ENCODE measurements at regions not wholly inside any gene's neighbourhood (a gene's known extent, or its start where the extent isn't known, plus 50 kb on each side); places are given as distances from the start of the nearest gene placed in this dataset.

DNA sequence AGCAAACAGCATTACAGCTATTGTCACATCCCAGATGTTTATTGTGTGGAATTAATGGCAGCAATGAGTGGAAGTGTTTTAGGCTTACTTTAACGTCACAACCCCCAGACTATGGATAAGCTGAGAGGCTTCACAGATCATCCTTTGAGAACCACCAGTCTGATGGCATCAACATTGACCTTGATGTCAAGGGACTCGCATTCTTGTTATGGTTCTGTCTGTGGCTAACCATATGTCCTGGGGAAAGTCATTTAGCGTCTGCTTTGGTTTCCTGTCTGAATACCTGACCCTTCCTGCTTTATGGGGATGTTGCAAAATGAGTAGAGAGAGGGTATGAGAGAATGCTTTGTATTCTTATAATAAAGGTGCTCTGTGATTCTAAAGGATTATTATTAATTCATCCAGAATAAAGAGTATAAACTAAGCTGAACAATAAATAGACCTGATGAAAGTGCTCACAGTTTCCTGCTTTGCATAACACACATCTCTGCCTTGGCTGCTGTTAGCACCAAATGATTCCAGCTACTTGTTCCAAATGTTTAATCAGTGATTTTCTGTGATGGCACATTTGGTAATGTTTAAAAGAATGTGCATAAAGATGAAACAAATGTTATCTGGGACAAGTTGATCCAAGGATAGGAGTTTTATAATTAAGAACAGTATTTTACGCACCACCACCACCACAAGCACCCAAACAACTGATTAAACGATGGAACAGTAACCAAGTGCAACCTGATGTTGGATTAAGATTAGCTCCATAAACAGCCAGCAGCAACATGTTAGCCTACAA is 116.9 kb upstream of the LRIG3 start:
- no peak for DNase-seq

DNA sequence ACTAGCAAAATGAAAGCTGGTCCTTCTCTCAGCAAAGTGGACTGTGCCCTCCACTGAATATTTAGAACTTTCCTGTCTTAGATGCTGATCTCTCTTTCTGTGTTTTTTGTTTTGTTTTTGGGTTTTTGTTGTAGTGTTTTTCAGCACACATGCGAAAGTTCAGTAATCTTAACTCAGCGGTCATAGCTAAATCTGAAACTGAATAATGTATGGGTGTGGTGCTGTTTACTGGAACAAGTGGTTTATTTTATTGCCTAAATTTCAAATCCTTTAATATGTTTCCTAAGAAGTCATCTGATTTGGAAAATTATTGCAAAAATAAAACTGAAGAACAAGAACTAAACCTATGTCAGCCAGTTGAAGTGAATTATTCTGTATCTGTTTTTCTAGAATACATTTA is 116.0 kb upstream of the LRIG3 start:
- no peak for DNase-seq

DNA sequence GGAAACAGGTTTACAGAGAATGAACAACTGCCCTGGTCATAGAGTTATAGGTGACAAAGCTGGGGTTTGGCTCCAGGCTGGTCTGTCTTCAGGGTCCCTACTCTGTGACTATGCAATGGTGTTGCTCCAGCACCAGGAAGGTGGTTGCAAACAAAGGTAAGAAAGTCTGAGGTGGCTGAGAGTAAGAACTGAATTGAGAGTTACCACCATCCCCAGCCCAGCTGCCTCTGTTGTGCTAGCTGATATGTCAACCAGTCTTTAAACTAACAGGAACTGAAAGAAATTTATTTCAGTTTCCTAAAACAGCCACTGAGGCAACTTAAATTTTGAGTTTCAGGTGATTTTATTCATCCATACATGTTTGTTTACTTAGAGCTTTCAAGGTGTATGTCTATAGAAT is 111.0 kb upstream of the LRIG3 start:
- DNase-seq: no peak

DNA sequence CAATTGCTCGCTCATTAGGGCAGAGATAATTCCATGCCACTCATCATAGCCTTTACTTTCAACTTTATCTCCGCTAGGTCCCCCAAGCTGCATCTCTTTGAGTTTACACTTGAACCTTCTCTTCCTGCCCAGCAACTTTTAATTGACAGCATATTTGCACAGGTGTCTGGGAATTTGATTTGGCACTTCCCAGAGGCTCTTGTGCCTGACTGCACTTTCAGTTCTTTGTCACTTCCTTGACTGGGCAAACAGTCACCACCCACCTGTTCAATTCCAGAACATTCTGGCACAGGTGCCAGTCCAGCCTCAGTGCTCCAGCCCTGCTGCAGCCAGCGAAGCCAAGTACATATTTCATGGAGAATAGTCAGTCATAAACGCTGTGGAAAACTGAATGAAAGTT is 110.1 kb upstream of the LRIG3 start:
- no peak for DNase-seq

DNA sequence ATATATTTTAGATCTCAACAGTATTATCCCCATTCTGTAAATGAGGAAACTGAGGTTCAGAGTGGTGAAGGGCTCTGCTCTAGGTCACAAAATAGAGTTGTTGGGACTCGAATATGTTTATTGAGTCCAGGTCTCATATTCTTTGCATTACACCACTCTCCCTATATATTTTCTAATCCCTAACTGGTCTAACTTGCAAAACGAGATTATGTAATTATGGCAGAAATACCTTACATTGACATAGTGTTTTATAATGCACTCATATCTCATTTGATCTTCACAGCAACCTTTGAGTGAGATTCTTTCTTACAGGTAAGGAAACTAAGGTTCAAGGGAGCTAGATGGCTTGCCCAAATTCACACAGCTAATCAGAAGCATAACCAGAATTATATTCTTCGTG is 106.9 kb upstream of the LRIG3 start:
- no peak for DNase-seq

DNA sequence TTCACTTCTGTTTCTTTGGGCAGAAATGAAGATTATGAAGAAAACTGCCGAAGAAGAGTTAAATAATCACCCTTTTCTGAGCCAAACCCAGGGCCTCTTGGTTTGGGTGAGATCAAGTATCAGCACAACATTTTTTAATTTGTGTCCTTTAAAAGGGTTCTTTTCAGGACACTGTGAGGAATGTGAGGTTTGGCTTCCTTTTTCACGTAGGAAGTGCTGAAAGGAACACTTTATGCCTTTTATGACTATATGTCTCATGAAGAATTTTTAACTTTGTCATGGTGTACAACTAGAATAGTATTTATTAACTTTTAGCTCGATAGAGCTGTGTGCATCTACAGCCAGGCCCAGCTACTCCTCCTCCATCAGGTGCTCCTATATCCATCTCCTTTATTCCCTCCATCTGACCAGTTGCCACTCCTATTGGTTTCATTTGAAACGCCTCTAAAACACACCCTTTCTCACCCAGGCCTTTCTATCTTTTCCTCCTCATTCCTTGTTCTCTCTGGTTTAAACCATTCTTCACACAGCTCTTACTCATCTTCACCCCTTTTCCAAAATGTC is 103.6 kb upstream of the LRIG3 start:
- no peak for DNase-seq

DNA sequence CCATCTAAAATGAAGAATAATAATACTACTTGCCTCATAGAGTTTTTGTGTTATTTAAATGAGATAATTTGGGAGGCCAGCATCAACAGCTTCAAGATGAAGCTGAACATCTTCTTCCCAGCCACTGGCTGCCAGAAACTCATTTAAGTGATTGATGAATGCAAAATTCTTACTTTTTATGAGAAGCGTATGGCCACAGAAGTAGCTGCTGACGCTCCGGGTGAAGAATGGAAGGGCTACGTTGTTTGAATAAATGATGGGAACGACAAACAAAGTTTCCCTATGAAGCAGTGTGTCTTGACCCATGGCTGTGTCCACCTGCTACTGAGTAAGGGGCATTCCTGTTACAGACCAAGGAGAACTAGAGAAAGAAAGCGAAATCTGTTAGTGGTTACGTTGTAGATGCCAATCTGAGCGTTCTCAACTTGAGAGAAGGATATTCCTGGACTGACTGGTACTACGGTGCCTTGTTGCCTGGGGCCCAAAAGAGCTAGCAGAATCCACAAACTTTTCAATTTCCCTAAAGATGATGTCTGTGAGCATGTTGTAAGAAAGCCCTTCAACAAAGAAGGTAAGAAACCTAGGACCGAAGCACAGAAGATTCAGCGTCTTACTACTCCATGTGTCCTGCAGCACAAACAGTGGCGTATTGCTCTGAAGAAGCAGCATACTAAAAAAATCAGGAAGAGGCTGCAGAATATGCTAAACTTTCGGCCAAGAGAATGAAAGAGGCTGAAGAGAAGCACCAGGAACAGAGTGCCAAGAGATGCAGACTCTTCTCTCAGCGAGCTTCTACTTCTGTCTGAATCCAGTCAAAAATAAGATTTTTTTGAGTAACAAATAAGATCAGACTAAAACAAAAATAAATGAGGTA is 100.0 kb upstream of the LRIG3 start:
- no peak for DNase-seq

DNA sequence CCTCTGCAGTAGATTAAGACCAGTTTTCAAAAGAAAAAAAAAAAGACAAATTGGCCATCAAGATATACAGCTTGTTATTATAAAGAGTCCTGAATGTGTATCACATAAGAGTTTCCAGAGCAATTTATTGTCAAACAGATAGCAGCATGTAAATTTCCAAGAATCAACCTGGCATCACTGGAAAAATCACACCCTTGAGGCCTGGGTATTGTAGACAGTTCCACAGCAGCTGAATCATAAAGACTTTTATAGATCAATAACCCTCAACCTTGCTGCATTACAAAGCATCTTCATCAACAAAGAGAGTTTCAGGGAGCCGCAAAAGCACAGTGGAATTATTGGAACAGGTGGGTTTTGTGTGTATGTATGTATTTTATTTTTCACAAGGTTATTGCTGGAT is 94.6 kb upstream of the LRIG3 start:
- DNase-seq: no peak

DNA sequence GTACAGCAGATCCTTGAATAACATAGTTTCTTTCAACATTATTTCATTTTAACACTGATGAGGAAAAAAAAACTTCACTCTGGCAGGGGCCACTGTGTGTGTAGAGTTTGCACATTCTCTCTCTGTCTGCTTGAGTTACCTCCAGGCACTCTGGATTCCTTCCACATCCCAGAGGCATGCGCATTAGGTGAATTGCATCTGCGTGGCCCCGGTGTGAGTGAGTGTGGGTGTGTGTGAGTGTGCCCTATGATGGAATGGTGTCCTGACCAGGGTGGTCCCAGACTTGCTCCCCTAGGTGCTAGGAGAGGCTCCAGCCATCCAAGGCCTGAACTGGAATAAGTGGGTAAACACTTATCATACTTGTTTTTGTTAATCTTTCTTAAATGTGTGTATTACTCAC is 90.6 kb upstream of the LRIG3 start:
- no peak for DNase-seq

DNA sequence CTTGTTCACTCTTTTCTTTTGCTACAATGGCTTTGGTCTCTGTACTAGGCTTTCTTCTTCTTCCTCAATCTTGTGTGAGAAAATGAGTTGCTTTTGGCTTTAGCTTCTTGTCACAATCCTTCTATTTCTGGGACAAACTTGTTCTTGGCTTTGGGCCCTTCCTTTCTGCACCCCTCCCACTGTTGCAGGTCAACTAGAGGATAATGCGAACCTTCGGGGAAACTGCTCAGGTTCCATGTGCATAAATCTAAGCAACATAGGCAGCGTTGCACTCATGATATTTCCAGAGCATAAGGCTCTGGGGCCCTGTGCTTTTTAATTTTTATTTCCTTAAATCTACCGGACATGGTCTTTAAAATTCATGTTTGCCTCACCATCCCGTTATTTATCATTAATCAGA is 89.8 kb upstream of the LRIG3 start:
- DNase-seq: no peak

DNA sequence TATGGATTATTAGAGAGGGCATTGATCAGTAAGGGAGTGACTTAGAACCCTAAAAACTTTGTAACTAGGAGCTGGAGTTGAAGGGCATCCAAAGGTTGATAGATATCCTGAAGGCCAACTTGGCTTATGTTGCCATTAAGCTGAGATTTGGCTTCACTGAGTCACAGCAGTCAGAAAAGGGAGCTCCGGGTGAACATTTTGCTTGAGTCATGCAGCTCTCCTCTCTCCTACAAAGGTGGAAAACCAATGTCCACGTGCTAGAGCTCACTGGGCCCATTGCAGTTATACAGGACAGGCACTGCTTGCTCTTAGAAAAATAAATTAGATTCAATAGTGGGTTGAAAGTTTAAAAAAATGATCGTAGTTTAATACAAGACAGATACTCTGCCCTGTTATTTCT is 87.3 kb upstream of the LRIG3 start:
- DNase-seq: no peak

DNA sequence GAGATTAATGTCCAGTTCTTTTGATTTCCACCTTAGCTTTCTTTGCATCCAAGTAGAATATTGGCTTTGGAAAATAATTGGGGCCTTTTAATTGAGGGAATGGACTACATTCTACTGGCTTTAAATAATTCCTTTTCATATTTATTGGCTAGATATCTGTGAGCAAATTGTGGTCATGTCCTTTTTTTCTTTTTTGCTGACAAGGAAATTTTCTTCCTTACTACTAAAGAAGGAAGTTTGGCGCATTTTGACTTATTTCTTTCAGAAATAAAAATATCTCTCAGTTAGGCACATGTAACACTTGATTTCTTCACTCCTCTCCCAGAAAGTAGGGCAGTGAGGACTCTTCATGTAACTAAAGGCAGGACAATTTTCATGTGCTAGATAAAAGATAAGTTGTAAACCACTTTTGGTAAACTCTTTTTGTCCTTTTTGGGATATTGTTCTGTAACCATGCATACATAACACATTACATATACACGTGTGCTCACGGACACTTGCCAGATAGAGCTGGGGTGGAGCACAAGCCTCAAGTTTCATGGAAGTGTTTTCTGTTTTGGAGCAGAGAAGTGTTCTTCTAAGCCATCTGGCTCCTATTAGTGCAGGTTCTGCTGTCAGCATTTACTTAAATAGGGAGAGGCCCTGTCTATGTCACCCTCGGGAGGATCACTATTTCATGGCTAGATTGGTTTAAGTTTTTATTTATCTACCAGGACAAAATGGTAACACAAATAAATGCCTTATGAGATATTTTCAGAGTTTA is 85.1 kb upstream of the LRIG3 start:
- DNase-seq: no peak

DNA sequence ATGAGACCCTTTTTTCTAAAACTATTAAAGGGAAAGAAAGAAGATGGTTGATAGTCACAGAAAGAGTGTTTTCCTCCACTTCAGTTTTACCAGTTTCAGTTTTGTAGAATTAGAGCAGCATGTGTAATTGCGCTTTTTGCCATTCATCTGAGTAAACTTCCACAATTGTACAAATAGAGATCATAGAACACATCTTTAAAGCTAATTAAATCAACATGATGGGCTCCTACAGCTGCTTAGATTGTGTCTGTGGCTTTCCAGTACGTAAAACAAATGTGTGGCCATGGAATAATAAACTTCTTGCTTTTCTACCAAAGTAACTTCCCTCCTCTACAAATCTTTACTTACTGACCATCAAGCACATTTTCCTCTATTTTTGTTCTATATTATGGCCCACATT is 84.2 kb upstream of the LRIG3 start:
- DNase-seq: no peak

DNA sequence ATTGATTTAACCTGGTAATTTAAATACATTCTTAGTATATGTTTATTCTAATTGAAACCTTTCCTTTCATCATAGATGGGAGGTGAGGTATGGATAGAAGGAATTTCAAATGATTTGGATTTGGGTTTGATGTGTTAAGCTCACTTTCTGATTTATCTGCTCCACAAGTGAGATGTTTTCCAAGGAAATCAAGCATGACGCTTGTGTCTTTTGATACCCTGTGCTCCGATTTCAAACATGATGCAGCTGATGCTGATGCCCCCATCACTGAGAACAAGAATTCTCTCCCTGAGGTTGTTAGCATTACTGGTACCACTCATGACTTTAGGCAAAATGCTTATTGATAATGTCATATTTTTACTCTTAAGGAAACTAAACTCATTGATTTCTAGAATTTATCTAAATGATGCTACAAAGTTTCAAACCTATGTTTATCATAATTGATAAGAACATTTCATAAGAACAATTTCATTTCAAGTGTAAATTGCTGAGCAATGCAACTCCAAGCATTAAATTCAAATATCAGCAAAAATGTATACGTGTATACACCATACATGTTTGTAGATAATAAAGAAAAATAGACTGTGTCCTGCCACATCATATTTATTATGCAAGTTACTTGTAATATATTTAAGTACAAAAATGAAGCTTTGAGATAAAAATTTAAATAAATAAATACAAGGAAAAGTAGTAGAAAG is 75.5 kb upstream of the LRIG3 start:
- no peak for DNase-seq

DNA sequence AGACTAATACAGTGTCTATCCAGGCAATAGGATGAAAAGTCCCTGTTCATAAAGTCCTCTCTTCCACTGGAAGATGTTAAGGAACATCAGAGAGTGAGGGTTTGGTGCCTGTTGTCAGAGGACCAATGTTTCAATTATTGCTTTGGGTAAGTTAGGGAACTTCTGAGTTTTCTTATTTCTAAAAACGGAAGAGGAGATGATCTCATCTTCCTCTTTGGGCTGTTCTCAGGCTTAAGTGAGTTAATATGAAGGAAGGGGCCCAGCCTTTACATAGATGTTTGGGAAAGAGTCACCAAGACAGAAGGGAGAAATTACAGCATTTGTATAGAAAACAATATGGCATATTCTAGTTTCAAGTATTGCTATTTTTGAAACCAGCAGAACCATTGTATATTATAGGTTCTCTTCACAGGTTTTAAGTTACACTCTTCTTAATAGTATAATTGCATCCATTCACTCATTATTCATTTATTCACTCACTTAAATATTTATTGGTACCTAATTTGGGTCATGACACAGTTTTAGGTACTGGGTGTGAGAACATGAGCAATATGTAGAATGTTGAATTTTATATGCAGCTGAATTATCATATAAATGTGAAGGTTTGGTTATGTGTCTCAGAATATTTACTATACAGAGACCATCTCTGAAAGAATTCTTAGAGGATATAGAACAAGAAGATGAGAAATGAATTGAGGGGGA is 68.5 kb upstream of the LRIG3 start:
- DNase-seq: no peak

DNA sequence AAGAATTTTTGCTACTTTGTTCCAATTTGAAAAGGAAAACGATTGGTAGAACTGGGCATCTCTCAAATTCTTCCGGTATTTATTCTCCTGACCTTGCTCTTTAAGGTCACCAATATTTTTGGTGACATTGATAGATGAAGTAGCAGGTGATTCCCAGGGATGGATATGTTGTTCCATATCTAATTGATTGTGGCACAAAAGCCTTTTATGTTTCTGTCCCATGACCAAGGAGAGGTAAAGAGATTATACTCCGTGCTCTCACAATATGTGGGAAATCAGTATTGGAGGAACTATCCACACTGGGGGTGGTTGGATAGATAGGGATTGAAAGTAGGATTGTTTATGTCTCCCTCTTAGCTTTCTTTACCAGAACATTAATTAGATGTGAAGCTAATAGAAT is 61.7 kb upstream of the LRIG3 start:
- no peak for DNase-seq

DNA sequence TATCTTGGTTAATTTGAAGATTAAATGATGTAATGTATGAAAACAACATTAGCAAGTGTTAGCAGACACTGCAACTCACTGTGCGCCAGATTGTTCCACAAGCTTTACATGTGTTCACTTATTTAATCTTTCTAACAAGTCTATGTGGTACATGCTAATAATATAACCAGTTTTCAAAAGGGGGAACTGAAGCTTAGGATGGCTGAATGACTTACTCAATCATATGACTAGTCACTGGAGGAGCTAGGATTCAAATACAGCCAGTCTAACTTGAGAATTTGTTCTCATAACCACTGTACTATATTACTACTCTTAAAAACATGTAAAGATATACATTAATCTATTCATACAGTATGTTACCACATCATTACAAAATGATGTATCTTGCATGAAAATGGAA is 60.5 kb upstream of the LRIG3 start:
- DNase-seq: no peak

DNA sequence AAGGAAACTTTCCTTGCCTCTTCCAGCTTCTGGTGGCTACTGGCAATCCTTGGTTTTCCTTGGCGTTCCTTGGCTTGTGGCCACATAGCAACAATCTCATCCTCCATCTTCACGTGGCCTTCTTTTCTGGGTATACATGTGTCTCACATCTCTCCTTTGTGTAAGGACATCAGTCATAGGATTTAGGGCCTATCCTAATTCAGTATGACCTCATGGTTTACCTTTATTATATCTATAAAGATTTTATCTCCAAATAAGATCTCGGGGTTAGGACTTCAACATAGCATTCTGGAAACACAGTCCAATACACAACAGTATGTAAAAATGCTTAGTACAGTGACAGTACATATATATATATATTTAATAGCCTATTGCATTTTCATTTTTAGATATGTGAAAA is 58.4 kb upstream of the LRIG3 start:
- DNase-seq: no peak

DNA sequence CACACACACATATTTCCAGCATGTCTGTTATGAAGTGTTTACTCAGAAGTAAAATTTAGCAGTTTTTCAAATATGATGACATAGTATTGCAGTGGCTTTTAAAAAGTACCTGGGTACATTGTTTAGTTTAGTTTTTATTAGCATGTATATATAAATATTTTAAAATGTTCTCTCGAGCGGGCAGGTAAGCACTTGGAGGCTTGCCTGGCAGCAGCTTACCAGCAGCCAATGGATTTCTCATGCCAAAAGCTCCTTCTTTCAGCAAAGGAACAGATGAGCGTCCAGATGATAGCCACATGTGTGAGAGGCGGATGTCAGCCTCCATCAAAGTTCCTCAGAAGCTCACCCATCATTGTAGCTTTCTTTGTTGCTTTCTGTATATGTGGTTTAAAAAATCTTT is 57.2 kb upstream of the LRIG3 start:
- no peak for DNase-seq

DNA sequence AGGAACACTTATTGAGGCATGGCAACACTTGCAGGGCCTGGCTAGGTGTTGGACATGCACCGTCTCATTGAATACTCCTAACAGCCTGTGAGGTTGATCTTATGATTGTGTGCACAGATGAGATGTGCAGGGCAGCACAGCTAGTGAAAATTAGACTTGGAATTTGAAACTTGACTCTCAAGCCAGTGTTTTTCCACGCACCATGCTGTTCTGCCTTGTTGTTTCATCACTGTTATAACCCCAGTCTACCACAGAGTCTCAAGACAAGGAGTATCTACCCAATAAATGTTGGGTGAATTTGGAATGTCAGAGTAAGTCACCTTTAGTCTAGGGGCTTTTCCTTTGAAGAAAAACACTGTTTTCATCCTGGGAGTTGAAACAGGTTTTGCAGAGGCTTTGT is 55.8 kb upstream of the LRIG3 start:
- DNase-seq: no peak

All from midbrain (tissue), 1 donor.